Naive thymus-derived CD4-positive, alpha-beta T cell (primary cell): ENCODE measurements at regions not wholly inside any gene's neighbourhood (a gene's known extent, or its start where the extent isn't known, plus 50 kb on each side); places are given as distances from the start of the nearest gene placed in this dataset.

Experiments
- ATAC-seq: fragments of 150-1000 bp; cut with Tn5 transposase; 2 replicates; pipeline ENCODE4 v1.10.0; 2021; ENCODE audit warnings: mild to moderate bottlenecking, moderate library complexity
- CTCF ChIA-PET: fragments of 350-600 bp; sonication (Branson Sonifier 250); formaldehyde crosslinking; loops from one replicate; lab custom pipeline; 2021; ENCODE audit warnings: antibody characterized with exemption; lab: Charles Lee
- POLR2A ChIA-PET: fragments of 350-600 bp; sonication (Branson Sonifier 250); formaldehyde crosslinking; loops from one replicate; lab custom pipeline; 2021; ENCODE audit warnings: antibody characterized with exemption, inconsistent platforms; lab: Charles Lee
- DNase-seq, 9 donors: peaks; one replicate each; pipeline versions ENCODE4 v3.0.0 to v3.0.0-alpha.2; 2020 to 2022; ENCODE audit warnings: mixed read lengths in 1 of 9
- H3K27ac ChIP-seq: one replicate; pipeline ENCODE4 v1.7.0; 2013; ENCODE audit warnings: mild to moderate bottlenecking, low read depth, low read length, moderate library complexity
- H3K27me3 ChIP-seq, 2 donors: one replicate each; pipeline ENCODE4 v1.7.0; 2013; ENCODE audit warnings: low read length in 2 of 2, mild to moderate bottlenecking in 2 of 2, moderate library complexity in 2 of 2; ENCODE audit not compliant: control insufficient read depth in 2 of 2, insufficient read depth in 2 of 2
- H3K36me3 ChIP-seq, 3 experiments: 1 replicate in 2 of 3; 2 replicates in 1 of 3; pipeline ENCODE4 v1.7.0; 2013; ENCODE audit warnings: low read length in 3 of 3, mild to moderate bottlenecking in 3 of 3, moderate library complexity in 1 of 3; ENCODE audit not compliant: insufficient read depth in 3 of 3, control insufficient read depth in 2 of 3
- H3K4me1 ChIP-seq, 2 donors: one replicate each; pipeline ENCODE4 v1.7.0; 2013; ENCODE audit warnings: low read length in 2 of 2, mild to moderate bottlenecking in 2 of 2, moderate library complexity in 1 of 2; ENCODE audit not compliant: control insufficient read depth in 2 of 2, insufficient read depth in 2 of 2
- H3K4me3 ChIP-seq: 2 replicates; pipeline ENCODE4 v1.7.0; 2013; ENCODE audit warnings: mild to moderate bottlenecking, low read length
- H3K9me3 ChIP-seq, 3 experiments: 1 replicate in 2 of 3; 2 replicates in 1 of 3; pipeline ENCODE4 v1.7.0; 2013; ENCODE audit warnings: low read length in 3 of 3; ENCODE audit not compliant: control insufficient read depth in 2 of 3
- H3K27ac Mint-ChIP-seq, 9 donors: one replicate each; pipeline ENCODE4 v1.8.0; 2020 to 2022; ENCODE audit warnings: mixed read lengths in 9 of 9, mild to moderate bottlenecking in 8 of 9, moderate library complexity in 5 of 9, inconsistent platforms in 2 of 9
- H3K27me3 Mint-ChIP-seq, 5 donors: one replicate each; pipeline ENCODE4 v1.8.0; 2021 to 2022; ENCODE audit warnings: mixed read lengths in 5 of 5, mild to moderate bottlenecking in 1 of 5
- H3K36me3 Mint-ChIP-seq, 5 donors: one replicate each; pipeline ENCODE4 v1.8.0; 2020 to 2022; ENCODE audit warnings: mixed read lengths in 5 of 5, mild to moderate bottlenecking in 3 of 5, inconsistent platforms in 1 of 5
- H3K4me1 Mint-ChIP-seq, 7 donors: one replicate each; pipeline ENCODE4 v1.8.0; 2020 to 2022; ENCODE audit warnings: mixed read lengths in 7 of 7, mild to moderate bottlenecking in 3 of 7, inconsistent platforms in 1 of 7
- H3K4me3 Mint-ChIP-seq, 10 donors: one replicate each; pipeline ENCODE4 v1.8.0; 2020 to 2022; ENCODE audit warnings: mild to moderate bottlenecking in 10 of 10, mixed read lengths in 10 of 10, moderate library complexity in 6 of 10, inconsistent platforms in 2 of 10
- H3K9me3 Mint-ChIP-seq, 11 donors: one replicate each; pipeline ENCODE4 v1.8.0; 2020 to 2022; ENCODE audit warnings: mixed read lengths in 11 of 11, mild to moderate bottlenecking in 4 of 11, inconsistent platforms in 1 of 11, moderate library complexity in 1 of 11
- intact Hi-C, 2 donors: fragments of 100-400 bp; cut with micrococcal nuclease; formaldehyde crosslinking; loops; one replicate each; pipeline ENCODE4 v1.15.1; 2023

DNA sequence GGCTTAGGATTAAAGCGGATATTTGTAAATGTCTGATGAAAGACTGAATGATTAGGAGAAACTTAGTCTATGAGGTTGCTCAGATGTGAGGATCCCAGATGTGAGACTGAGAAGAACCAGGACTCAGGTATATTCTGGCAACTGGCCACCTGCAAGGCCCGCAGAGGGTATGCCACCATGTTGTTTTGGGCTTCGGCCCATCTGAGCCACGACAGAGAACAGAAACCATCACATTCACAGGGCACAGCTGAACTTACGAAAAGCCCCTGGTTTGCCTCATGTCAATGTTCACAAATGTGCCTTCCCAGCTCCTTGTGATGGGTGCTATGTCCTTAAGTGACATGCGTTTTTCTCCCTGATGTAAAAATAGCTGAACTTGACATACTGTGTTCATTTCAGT is 412.5 kb upstream of the RORA start:
- no peaks in the 10 kb centered on the region for H3K36me3 Mint-ChIP-seq
- peaks cover 12 to 50% (median 21%) of the 10 kb centered on the region in 5 donors for H3K27me3 Mint-ChIP-seq
- H3K27ac Mint-ChIP-seq = no peak overlapping the region
- H3K36me3 ChIP-seq = no peaks in the 10 kb centered on the region
- H3K4me3 ChIP-seq = no peak overlapping the region
- H3K9me3 Mint-ChIP-seq = peaks cover 0 to 5% (median 0%) of the 10 kb centered on the region in 11 donors
- ChIA-PET POLR2A (no interaction called here), CTCF (no interaction called here)
- ATAC-seq = no peak
- H3K4me1 Mint-ChIP-seq = no peaks in the 10 kb centered on the region
- no peak overlapping the region for H3K4me3 Mint-ChIP-seq
- no peak for DNase-seq
- no peaks in the 10 kb centered on the region for H3K9me3 ChIP-seq
- no peaks in the 10 kb centered on the region for H3K4me1 ChIP-seq
- no peak overlapping the region for H3K27ac ChIP-seq
- intact Hi-C loops = no loop called here
- no peaks in the 10 kb centered on the region for H3K27me3 ChIP-seq

DNA sequence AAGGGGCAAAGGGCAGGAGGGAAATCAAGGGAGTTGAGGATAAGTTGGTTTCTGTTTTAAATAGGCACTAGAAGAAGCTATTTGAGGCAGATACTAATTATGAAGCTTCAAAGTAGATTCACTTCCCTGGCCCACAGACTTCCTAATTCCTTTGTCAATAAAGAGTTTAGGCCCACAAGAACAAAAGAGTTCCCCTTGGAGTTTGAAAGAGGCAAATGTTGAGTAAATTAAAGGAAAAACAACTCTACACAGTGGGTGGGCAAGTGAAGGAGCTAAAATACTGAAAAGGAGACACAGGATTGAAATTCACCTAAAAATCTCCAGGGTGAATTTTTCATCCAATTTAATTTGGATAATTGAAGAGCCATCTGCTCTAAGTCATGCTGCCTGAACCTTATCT is 411.7 kb upstream of the RORA start:
- Mint-ChIP-seq H3K4me1 (no peaks in the 10 kb centered on the region), H3K4me3 (no peak overlapping the region), H3K27me3 (peaks cover 15 to 51% (median 26%) of the 10 kb centered on the region in 5 donors), H3K27ac (no peak overlapping the region), H3K36me3 (no peaks in the 10 kb centered on the region), H3K9me3 (peaks cover 0 to 5% (median 0%) of the 10 kb centered on the region in 11 donors)
- Histone ChIP-seq H3K4me3 (no peak overlapping the region), H3K4me1 (no peaks in the 10 kb centered on the region), H3K27me3 (no peaks in the 10 kb centered on the region), H3K9me3 (no peaks in the 10 kb centered on the region), H3K27ac (no peak overlapping the region), H3K36me3 (no peaks in the 10 kb centered on the region)
- ChIA-PET CTCF (no interaction called here), POLR2A (no interaction called here)
- no peak for DNase-seq
- intact Hi-C loops = no loop called here
- ATAC-seq = no peak

DNA sequence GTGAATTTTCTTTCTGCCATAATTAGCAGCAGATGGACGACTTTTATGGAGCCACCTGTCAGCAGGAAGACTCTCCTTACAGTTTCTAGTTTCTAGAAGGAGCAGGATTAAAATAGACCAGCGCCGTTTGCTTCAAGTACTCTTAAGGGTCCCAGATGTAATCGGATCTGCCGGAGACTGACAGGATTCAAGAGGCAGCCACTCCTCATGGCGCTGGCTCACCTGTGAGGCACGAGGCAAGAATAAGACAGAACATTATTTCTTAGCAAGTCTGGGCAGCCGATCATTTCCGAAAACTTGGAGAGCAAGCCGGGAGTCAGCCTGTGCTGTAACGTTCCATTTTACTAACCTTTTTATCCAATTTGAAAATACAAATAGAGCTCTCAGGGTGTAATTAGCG is 410.4 kb upstream of the RORA start:
- no peaks in the 10 kb centered on the region for H3K4me1 Mint-ChIP-seq
- ATAC-seq = no peak
- CTCF ChIA-PET = no interaction called here
- Histone ChIP-seq H3K27ac (no peak overlapping the region), H3K27me3 (no peaks in the 10 kb centered on the region), H3K9me3 (no peaks in the 10 kb centered on the region), H3K36me3 (no peaks in the 10 kb centered on the region), H3K4me3 (no peak overlapping the region), H3K4me1 (no peaks in the 10 kb centered on the region)
- DNase-seq = no peak
- intact Hi-C loops = no loop called here
- H3K4me3 Mint-ChIP-seq = no peak overlapping the region
- H3K36me3 Mint-ChIP-seq = no peaks in the 10 kb centered on the region
- POLR2A ChIA-PET = no interaction called here
- peaks cover 13 to 40% (median 21%) of the 10 kb centered on the region in 5 donors for H3K27me3 Mint-ChIP-seq
- no peak overlapping the region for H3K27ac Mint-ChIP-seq
- peaks cover 0 to 5% (median 0%) of the 10 kb centered on the region in 11 donors for H3K9me3 Mint-ChIP-seq

DNA sequence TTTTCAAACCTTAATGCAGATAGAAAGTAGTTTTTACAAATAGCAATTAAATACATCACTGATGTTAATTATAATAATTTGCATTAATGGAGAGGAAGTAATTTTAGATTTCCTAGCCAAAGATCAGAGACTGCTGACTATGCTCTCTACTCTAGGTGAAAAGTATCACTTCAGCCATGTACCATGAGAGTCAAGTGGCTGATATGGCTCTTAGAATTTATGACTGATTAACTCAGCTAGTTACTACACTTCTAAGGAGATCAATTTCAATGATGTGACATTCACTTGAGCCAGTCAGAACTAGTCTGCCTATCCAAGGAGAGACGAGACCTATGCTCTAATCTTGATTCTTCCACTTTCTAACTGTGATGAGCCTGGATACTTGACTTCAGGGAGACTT is 405.7 kb upstream of the RORA start:
- H3K4me1 Mint-ChIP-seq = no peaks in the 10 kb centered on the region
- no peaks in the 10 kb centered on the region for H3K36me3 Mint-ChIP-seq
- no peaks in the 10 kb centered on the region for H3K4me1 ChIP-seq
- H3K27ac Mint-ChIP-seq = no peak overlapping the region
- no peak for ATAC-seq
- H3K9me3 Mint-ChIP-seq = peaks cover 0 to 5% (median 0%) of the 10 kb centered on the region in 11 donors
- H3K27me3 Mint-ChIP-seq = peaks cover 16 to 46% (median 36%) of the 10 kb centered on the region in 5 donors
- intact Hi-C loops = no loop called here
- H3K36me3 ChIP-seq = no peaks in the 10 kb centered on the region
- no peak overlapping the region for H3K27ac ChIP-seq
- DNase-seq = no peak
- ChIA-PET POLR2A (no interaction called here), CTCF (no interaction called here)
- no peak overlapping the region for H3K4me3 ChIP-seq
- H3K4me3 Mint-ChIP-seq = no peak overlapping the region
- H3K9me3 ChIP-seq = no peaks in the 10 kb centered on the region
- no peaks in the 10 kb centered on the region for H3K27me3 ChIP-seq

DNA sequence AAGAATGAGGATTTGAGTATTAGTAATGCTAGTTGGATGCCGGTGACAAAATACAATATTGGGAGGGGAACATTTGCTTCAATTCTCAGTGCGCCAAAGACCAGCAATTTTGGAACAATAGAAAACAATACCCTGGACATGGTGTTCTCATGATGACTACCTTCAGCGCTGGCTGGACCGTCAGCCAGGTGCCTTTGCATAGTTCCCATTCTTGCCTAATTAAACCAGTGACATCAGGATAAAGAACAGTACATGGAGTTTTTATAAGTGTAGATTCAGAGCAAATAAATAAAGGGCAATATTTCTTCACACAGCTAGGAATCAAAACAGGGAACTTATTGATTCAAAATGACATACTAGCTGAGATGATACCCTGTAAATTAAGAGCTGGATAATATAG is 404.8 kb upstream of the RORA start:
- Mint-ChIP-seq H3K4me1 (no peaks in the 10 kb centered on the region), H3K9me3 (peaks cover 0 to 5% (median 0%) of the 10 kb centered on the region in 11 donors), H3K27me3 (peaks cover 12 to 38% (median 32%) of the 10 kb centered on the region in 5 donors), H3K4me3 (no peak overlapping the region), H3K27ac (no peak overlapping the region), H3K36me3 (no peaks in the 10 kb centered on the region)
- Histone ChIP-seq H3K27ac (no peak overlapping the region), H3K36me3 (no peaks in the 10 kb centered on the region), H3K27me3 (no peaks in the 10 kb centered on the region), H3K9me3 (no peaks in the 10 kb centered on the region), H3K4me3 (no peak overlapping the region), H3K4me1 (no peaks in the 10 kb centered on the region)
- DNase-seq (no peak), ATAC-seq (no peak)
- intact Hi-C loops = no loop called here
- ChIA-PET POLR2A (no interaction called here), CTCF (no interaction called here)

DNA sequence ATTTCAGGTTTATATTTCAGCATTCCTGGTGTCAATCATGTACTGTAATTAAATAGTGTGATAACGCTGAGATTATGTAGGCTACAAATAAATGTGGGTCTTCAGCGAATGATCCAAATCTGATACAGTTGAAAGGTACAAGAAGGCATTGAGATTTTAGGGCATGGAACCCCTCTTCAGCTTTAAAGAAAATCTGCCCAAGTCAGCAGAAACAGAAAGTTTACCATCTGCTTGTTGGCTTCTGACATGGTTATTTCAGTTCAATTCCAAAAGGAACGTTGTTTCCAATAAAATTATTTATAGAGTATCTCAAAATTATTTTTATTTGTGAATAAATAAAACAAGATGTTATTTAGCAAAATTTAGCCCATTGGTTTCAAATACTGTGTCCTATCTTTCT is 400.2 kb upstream of the RORA start:
- Mint-ChIP-seq H3K4me3 (no peak overlapping the region), H3K4me1 (no peaks in the 10 kb centered on the region), H3K36me3 (no peaks in the 10 kb centered on the region), H3K27me3 (peaks cover 6 to 45% (median 31%) of the 10 kb centered on the region in 5 donors), H3K9me3 (peaks cover 0 to 4% (median 0%) of the 10 kb centered on the region in 11 donors), H3K27ac (no peak overlapping the region)
- ChIA-PET POLR2A (no interaction called here), CTCF (no interaction called here)
- Histone ChIP-seq H3K4me3 (no peak overlapping the region), H3K9me3 (no peaks in the 10 kb centered on the region), H3K27ac (no peak overlapping the region), H3K27me3 (peaks cover 0 to 5% of the 10 kb centered on the region in 2 donors), H3K36me3 (no peaks in the 10 kb centered on the region), H3K4me1 (no peaks in the 10 kb centered on the region)
- intact Hi-C loops = no loop called here
- ATAC-seq = no peak
- DNase-seq = no peak

DNA sequence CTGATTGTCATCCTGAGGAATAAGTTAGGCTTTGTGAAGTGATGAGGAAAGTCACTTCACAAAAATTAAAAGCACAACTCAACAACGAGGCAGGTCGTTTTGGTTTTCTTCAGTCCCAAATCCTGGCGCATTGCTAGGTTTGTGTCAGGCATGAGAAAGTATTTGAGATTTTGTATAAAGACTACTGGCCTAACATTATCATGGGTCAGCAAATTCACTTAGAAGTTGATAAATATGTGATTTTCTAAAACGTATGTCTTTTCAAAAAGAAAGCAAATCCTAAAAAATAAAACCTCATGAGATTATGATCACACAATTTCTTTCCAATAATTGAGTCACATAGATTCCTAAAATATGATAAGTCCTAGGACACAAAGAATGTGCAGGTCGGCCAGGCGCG is 395.8 kb upstream of the RORA start:
- H3K27ac ChIP-seq = no peak overlapping the region
- Mint-ChIP-seq H3K36me3 (no peaks in the 10 kb centered on the region), H3K4me3 (no peak overlapping the region), H3K9me3 (no peaks in the 10 kb centered on the region), H3K27ac (no peak overlapping the region), H3K4me1 (no peaks in the 10 kb centered on the region), H3K27me3 (peaks cover 2 to 34% (median 21%) of the 10 kb centered on the region in 5 donors)
- no peaks in the 10 kb centered on the region for H3K36me3 ChIP-seq
- no peak for ATAC-seq
- intact Hi-C loops = no loop called here
- no peaks in the 10 kb centered on the region for H3K9me3 ChIP-seq
- no peak for DNase-seq
- no peaks in the 10 kb centered on the region for H3K4me1 ChIP-seq
- peaks cover 0 to 5% of the 10 kb centered on the region in 2 donors for H3K27me3 ChIP-seq
- H3K4me3 ChIP-seq = no peak overlapping the region
- CTCF ChIA-PET = no interaction called here
- POLR2A ChIA-PET = no interaction called here
